Epithelial cell of esophagus (primary cell): ENCODE measurements at regions not wholly inside any gene's neighbourhood (a gene's known extent, or its start where the extent isn't known, plus 50 kb on each side); places are given as distances from the start of the nearest gene placed in this dataset.
A peak's percentile ranks its signal among the peaks of the same experiment; 100 is the strongest.

Experiments
- DNase-seq: peaks from one replicate; pipeline ENCODE4 v3.0.0; 2010; ENCODE audit warnings: low read depth
- H3K4me3 ChIP-seq: 2 replicates; pipeline ENCODE4 v1.5.1; 2011; ENCODE audit warnings: mild to moderate bottlenecking, low read length, control low read depth
- TF ChIP-seq, protein P1 (sequence below): IDR thresholded peaks from 2 replicates; pipeline ENCODE4 v1.5.1; 2011; ENCODE audit warnings: low read depth, mild to moderate bottlenecking, low read length, control low read depth, inconsistent platforms; ENCODE audit not compliant: insufficient read depth; ENCODE audit errors: missing control alignments

DNA sequence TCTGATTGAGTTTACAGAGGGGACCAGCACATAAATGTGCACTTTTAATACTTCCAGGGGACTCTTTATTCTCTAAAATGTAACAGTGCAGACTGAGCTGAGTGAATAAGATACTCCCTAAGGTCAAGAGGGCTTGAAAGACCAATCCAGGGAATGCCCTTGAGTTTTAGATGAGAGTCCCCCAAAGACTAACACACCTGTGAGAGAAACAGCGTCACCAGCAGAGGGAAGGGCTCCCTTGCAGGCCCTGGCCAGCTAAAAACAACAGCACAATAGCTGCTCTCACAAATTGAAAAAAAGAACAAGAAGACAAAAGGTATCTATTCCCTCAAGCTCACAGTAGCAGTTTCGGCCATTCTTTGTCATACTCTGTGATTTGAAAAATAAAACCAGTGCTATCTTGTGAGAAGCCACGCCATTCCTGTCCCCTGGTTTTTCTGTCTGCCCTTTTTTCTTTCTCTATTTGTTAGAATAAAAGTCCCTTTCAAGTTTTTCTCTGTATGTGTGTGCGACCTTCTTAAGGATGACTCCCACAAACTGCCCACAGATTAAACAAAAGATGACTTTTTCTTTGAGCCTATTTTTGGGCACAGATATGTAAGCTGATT is 230.4 kb upstream of the BMPER start:
- TF ChIP-seq, protein P1, sequence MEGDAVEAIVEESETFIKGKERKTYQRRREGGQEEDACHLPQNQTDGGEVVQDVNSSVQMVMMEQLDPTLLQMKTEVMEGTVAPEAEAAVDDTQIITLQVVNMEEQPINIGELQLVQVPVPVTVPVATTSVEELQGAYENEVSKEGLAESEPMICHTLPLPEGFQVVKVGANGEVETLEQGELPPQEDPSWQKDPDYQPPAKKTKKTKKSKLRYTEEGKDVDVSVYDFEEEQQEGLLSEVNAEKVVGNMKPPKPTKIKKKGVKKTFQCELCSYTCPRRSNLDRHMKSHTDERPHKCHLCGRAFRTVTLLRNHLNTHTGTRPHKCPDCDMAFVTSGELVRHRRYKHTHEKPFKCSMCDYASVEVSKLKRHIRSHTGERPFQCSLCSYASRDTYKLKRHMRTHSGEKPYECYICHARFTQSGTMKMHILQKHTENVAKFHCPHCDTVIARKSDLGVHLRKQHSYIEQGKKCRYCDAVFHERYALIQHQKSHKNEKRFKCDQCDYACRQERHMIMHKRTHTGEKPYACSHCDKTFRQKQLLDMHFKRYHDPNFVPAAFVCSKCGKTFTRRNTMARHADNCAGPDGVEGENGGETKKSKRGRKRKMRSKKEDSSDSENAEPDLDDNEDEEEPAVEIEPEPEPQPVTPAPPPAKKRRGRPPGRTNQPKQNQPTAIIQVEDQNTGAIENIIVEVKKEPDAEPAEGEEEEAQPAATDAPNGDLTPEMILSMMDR = no peak

DNA sequence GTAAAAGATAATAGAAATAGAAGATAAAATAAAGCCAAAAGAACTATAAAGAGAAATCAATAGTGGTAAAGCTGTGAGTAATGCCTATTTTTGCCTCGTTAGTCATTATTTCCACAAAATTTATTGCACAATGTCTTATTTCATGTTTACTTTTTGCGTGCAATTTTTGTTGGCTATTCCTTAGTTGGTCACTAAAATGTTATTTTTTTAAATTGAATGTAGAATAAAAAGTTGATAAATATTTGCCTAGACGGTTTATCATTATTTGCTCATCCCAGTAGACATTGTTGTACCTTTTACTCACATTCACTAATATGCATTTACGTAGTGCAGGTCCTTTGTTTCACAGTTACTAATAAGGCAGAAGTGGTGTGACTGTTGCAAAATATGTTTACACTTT is 227.8 kb upstream of the BMPER start:
- no peak overlapping the region for H3K4me3 ChIP-seq
- TF ChIP-seq, protein P1 = no peak
- DNase-seq = peak; percentile 71

More for the DNA sequence above, 230.4 kb upstream of the BMPER start:
- H3K4me3 ChIP-seq = no peak overlapping the region
- no peak for DNase-seq

DNA sequence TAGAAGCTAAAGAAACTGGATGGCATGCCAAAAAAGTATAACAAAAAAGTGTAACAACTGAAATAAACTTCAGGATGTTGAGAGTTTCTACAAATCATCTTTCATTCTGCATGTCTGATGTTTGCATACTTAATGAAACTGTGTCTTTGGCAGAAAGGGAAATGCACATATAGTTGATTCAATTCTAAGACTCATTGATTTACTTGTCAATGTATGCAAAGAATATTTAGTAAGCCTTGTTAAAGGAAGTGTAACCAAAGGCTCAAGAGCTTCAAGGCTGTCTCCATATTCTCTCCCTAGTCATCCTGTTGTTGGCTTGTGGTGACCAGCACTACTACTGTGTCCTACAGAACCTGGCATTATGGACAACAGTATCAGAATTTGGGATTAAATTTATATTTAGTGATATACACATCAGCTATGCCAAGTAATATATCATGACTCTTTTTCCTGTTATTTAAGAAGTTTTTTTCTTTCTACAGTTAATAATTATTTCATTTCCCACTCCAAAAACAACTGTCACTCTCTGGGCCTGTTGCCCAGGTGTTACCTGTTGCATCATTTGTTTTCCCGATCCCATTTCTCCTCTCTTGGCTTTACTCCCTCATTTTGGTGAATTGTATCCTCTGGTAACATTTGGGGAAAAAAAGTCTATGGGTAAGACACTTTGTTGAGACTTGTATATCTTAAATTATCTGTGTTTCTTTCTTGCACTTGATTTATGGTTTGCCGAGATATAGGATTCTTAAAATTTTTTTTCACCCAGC is 226.6 kb upstream of the BMPER start:
- TF ChIP-seq, protein P1 = no peak
- DNase-seq = no peak
- no peak overlapping the region for H3K4me3 ChIP-seq

DNA sequence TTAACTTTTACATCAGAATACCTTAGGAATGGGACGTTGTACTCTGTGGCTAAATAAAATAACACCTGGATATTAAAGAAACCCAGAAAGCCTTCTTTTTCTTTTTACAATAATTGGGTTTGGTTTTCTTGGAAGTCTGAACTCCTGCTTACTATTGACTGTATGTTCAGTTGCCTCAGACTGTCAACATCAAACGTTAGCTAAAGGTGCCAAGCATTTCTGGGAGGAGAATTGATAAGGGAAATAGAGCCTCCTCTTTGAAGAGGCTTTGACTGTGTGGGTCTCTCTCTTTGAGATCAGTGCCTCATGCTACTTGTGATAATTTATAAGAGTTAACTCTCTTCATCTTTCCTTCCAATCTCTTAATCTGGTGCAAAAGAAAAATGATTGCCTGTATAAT is 224.7 kb upstream of the BMPER start:
- H3K4me3 ChIP-seq = no peak overlapping the region
- no peak for DNase-seq
- TF ChIP-seq, protein P1 = no peak

DNA sequence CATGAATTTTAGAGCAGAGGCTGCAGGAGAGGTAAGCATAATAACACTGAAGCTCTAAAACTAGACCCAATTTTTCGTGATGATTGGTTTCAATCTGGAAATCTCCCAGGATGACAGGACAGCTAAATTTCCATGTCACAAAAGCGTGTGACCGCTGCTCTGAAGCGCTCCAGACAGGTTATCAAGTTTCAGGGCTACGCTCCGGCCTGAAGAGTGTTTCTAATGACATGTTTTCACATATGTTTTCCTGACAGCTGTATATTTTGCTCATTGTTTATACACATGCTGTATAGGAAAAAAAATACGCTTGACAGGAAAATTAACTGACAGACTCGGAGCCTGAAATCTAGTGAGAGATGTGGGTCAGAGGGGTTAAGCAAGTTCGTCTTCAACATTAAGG is 219.8 kb upstream of the BMPER start:
- H3K4me3 ChIP-seq = no peak overlapping the region
- no peak for DNase-seq
- TF ChIP-seq, protein P1 = no peak

DNA sequence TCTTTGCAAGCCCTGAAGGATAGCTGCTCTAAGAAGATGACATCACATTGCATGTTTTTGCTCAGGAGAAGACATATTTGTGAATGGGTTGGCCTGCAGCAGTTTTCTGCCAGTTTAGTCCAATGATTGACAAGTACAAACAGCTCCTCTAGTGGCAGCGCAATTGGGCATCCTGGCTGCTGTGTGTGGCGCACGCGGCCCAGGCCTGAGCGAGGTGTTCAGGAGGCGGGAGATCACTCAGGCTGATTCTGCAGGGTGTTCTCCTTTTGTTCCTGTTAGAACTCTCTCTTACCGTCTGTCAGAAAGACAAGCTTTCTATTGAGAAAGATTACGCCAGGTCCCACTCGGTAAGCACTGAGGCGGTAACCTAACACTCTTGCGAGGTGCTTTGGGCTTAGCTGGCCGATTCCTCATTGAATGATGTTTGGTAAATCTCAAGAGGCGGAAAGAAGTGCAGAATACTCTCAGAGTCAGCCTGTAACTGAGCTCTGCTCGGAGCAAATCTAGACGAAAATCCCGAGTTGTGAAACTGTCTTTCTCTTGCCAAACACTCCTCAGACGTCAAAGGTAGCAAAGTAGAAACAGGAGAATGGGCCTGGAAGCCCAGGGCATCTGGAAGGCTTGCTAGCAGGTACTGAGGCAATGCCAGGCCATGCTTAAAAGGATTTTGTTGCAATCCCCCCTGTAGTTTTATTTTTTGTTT is 219.2 kb upstream of the BMPER start:
- peak; percentile 30 for DNase-seq
- H3K4me3 ChIP-seq = no peak overlapping the region
- TF ChIP-seq, protein P1 = peak; percentile 46
